NCI-H526 (cell line): ENCODE measurements at regions not wholly inside any gene's neighbourhood (a gene's known extent, or its start where the extent isn't known, plus 50 kb on each side); places are given as distances from the start of the nearest gene placed in this dataset.

Source experiments
- DNase-seq, 2 experiments: peaks; one replicate each; lab custom pipeline; 2025; lab: John Stamatoyannopoulos, UW

DNA sequence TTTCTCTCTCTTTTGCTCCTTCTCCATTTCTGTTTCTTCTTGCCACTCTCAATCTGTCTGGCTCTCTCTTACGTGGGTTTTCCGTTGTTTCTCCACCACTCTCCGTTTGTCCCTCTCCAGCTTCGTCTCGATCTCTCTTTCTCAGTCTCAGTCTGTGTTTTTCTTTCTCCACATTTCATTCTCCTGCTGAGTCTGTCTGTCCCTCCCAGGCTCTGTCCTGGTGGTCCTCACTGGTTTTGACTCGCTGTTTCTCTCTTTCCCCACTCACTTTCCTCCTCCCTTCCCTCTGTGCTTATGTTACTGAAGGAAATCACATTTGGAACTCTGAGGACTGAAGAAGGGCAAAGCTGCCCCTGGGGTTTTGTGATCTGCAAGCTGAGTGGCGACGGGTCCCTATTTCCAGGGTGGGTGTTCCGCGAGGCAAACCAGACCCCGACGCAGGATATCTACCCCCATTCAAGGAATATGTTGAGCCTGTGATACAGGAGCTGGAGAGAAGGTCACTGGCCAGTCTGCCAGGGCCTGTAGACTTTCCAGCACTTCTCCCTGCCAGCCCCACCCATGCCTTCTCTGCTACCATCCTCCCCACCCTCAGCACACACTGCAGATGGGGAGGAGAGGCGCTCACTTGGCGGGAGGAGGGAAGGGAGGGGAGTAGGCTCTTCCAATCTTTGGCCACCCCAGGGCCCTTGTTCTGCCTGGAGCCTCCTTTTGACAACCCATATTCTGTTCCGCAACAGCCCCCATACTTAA, 102.7 kb upstream of the MAP1LC3B2 start:
- DNase-seq, result no peak

DNA sequence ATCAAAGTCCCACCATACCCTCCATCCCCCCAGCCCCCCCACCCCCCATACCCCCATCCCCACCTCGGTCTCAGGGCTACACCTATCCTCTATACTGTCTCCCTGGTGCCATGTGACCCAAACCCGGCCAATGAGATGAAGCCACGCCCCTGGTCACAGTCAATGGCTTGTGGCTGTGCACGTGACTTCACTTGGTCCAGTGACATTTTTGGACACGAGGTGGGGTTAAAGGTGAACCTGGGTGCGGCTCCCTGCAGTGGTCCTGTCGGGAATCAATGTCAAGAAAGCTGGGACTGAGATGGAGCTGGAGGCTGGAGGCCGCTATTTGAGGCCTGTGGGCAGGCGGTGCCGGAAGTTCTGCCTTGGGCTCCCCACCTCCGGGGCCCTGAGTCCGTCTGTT, 100.7 kb upstream of the MAP1LC3B2 start:
- no peak for DNase-seq

DNA sequence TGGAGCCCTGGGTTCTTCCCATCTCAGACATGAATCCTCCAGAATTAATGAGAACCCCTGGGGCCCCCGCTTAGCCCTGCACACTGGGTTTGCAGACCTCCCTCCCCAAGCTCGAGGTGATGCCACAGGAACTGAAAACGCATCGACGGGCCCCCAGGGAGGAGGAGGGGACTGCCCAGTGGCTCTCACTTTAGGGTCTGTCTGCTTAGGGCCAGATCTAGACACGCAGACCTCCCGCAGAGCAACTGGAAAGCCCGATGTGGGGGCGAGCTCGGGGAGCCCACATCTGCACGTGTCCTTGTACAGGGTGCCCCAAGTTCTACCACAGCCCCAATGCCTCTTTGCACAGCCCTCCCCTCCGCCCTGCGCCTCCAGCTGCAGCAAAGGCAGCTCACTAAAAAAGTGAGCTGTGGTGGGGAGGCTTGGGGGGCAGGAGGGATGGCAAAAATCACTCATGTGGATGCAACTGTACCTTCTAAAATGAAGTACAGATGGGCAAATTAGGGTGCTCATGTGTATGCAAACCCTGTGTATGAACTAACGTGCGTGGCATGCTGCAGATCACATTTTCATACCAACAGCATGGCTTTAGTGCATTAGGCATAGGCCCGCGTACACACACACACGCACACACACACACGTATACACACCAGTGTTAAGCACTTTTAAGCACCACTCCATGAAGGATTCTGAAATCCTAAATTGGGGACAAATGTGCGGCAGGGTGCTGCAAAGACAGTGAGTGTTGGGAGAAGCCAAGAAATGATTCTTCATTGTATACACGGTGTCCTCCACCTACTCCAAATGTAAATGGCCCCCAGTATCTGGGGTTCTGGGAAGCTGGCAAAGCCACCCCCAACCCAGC, 99.9 kb upstream of the MAP1LC3B2 start:
- peak in 1 of 2 experiments; percentile 30 for DNase-seq

DNA sequence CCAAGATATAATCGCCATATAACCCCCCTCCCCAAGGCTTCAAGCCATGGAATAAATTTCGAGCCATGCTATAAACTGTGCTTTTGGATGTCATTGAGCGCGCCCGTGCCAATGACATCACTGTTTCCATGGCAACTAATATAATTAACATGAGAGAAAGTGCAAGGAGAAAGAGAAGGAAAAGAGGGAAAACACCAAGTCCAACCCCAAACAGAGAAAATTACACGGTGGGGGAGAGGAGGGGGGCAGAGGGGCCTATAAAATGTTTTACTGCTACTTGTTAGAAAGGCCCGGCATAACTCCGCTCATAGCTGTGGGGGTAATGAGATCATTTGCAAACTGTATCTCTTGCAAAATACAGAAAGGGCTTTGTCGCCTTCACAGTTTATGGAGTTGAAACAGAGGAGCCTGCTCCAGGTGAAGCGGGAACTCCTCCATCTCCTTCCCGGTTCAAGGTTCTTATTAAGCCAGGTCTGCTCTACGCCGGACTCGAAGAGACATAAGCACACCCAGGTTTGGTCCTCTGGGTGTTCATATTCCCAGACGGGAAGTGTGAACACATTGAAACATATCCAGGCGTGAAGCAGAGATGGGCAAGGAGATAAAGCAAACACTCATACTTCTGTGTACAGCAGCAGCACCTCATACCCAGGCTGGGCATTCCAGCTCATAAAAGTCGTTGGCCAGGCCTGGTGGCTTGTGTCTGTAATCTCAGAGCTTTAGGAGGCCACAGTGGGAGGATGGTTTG, 99.1 kb upstream of the MAP1LC3B2 start:
- peak; percentile 56 to 74 for DNase-seq

DNA sequence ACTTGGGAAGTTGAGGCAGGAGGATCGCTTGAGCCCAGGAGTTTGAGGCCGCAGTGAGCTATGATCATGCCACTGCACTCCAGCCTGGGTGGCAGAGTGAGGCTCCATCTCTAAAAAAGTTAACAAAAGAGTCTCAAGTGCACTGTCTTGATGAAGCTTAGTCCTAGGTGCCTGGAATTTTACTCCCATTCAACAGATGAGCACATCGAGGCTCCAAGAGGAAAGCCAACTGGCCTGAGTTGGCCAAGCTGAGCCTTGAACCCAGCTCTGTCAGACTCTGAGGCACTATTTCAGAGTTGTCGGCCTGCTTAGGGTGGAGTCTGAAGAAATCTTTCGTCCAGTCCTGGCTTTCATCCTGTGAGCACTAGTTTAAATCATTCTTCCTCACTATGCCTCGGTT, 98.1 kb upstream of the MAP1LC3B2 start:
- DNase-seq, result no peak

DNA sequence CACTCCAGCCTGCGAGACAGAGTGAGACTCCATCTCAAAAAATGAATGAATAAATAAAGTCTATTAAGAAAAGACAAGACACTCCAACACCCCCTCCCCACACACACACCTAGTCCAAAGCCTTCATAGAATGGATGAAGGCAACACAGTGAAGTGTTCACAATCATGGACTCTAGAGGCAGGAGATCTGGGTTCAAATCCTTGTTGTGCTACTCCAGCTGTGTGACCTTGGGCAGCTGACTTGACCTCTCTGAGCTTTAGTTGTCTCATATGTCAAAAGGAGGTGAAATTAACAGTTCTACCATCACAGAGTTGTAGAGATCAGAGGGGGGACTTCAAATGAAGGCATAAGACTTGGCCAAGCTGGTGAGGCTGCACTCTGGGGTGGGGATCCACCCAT, 95.8 kb upstream of the MAP1LC3B2 start:
- DNase-seq, result no peak

DNA sequence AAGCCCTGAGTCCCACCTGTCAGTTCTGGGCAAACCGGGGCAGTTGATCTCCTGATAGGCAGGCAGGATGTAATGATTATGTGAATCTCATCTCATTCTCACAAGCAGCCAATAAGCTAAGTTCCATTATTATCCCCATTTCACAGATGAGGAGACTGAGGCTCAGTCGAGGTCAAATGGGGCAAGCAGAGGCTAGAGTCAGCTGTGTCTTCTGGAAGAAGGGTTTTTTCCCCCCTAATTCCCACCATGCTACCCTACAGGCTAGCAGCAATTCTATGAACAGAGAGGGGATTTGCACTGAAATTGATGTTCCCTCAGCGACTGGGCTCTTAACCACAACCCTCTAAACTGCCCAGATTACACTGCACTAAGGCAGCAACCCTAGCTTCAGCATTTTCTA, 93.8 kb upstream of the MAP1LC3B2 start:
- no peak for DNase-seq

DNA sequence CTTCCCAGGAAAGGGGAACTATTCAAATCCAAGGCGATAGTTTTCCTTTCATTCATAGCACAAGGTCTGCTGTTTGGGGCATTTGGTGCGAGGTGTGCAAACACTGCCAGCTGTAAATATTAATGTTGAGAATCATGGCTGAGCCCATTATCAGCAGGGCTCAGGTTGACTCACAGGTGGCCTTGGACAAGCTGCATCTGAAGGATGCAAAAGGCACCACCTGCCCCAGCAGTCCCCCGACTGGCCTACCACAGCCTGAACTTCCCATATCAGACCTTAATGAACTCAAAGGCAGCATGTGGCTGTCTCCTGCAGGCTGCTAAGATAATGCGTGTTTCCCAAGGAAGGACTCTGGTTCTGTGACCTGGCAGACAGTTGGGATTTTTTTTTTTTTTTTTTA, 93.3 kb upstream of the MAP1LC3B2 start:
- DNase-seq, result peak; percentile 4 to 24

DNA sequence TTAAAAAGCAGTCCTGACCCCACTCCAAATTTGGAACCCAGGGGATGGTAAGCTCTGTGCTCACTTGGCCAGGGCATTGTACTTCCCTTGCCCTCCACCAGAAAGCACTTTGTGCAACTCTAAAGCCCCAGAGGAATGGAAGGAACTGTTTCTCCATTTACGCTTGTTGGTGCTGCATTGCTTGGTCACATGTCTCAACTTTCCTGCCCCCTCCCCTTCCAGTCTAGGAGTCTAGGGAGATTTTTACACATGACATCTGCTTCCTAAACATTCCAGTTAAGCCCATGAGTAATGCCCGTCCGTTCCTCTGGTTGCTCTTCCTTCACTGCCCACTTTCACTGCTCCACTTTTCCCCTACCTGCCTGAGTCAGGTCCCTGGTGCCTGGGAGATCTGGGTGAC, 92.6 kb upstream of the MAP1LC3B2 start:
- DNase-seq, result no peak

DNA sequence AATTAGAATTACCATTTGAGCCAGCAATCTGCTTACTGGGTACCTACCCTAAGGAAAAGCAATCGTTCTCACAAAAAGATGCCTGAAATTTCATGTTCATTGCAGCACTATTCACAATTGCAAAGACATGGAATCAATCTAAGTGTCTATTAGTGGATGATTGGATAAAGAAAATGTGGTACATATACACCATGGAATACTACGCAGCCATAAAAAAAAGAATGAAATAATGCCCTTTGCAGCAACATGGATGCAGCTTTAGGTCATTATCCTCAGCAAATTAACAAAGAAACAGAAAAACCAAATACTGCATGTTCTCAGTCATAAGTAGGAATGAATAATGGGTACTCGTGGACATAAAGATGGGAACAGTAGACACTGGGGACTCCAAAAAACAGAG, 89.8 kb upstream of the MAP1LC3B2 start:
- DNase-seq, result no peak

DNA sequence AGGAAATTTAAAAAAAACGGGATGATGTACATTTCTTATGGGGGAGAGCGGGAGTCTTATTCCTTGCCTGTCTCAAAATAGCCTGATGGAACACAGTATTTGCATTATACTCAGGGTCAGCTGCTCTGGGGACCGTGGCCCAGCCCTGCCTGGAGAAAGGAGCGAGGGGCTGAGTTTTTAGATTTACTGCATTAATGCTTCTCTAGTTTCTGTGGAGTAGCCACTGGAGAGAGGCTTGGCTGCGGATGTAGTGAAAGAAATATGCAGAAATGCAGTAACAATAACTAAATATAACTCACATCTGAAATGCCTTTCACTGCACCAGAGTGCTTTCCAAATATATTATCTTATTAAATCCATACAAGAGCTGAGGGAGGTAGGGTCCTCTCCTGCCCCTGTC, 87.6 kb upstream of the MAP1LC3B2 start:
- DNase-seq, result no peak

DNA sequence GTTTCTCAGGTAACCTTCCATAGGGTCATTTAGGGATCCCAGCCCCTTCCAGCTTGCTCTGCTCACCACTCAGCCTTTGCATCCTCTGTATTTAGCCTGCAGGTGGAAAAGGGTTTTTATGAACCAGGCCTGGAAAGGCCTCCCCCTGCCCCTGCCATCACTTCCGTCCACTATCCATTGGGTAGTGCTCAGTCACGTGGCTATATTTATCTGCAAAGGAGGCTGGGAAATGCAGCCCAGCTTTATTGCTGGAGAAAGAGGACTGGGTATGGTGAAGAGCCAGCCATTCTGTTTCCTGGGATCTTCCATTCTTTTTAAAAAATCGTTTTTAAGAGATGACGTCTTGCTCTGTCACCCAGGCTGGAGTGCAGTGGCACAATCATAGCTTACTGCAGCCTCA, 87.0 kb upstream of the MAP1LC3B2 start:
- DNase-seq, result no peak

DNA sequence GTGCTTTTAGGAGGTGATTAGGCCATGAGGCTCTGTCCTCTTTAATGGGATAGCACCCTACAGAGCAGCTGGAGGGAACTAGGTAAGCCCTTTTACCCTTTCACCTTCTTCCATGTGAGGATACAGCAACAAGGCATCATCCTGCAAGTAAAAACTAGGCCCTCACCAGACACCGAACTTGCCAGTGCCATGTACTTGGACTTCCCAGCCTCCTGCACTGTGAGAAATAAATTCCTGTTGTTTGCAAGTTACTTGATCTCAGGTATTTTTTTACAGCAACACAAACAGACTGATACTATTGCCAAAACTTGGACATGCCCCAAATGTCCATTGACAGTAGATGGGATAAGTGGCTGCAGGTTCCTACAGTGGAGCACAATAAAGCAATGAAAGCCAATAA, 85.8 kb upstream of the MAP1LC3B2 start:
- no peak for DNase-seq

DNA sequence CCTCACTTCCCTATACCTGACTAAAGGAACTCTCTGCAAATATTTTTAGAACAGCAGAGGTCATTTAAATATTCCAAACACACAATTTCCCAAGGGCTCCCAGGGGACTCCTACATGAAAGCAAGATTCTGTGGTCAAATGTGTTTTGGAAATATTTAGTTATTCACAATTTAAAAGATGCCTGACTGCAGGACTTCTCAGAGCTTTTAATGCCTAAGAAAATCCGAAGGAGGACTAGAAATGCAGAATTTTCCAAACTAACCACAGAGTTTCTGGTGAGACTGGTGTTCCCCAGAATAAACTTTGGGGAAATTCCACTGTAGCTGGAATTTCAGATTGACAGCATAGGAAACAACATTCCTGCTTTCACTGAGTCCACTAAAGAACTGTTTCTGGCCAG, 84.8 kb upstream of the MAP1LC3B2 start:
- DNase-seq, result peak; percentile 6 to 66

DNA sequence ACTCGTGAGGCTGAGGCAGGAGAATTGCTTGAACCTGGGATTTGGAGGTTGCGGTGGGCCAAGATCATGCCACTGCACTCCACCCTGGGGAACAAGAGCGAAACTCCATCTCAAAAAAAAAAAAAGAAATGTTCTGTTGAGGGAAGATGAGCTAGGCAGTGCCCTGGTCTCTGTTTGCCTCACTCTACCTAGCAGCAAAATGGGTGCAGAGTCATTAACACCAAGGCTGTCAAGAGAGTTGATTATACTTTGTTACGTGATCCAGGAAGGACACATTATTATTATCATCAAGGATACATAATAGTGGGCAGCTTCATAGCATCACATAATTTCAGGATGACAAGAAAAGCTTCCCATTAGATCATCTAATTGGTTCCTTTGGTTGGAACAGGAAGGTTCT, 84.3 kb upstream of the MAP1LC3B2 start:
- DNase-seq, result no peak

DNA sequence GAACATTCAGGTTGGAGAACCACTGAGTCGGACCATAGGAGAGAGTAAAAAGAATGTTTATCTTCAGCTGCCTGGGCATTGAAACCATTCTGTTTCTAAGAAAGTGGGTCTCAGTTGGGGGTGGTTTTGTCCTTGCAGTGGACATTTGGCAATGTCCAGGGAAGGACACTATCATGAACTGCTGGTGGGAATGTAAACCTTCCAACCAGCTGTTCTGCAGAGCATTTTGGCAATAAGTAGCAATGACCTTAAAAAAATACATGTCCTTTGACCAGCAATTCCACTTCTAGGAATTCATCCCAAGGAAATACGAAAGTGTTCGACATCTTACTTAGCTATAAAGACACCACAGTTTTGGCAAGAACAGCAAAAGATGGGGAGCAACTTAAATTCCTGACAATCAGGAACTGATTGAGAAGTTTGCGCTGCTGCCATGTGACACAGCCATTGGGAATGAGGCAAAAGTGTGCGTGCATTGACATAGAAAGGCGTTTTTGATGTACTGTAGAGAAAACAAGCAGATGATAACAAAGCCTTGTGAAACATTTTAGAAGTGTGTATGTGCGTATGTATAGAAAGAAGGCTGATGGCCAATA, 82.9 kb upstream of the MAP1LC3B2 start:
- no peak for DNase-seq

DNA sequence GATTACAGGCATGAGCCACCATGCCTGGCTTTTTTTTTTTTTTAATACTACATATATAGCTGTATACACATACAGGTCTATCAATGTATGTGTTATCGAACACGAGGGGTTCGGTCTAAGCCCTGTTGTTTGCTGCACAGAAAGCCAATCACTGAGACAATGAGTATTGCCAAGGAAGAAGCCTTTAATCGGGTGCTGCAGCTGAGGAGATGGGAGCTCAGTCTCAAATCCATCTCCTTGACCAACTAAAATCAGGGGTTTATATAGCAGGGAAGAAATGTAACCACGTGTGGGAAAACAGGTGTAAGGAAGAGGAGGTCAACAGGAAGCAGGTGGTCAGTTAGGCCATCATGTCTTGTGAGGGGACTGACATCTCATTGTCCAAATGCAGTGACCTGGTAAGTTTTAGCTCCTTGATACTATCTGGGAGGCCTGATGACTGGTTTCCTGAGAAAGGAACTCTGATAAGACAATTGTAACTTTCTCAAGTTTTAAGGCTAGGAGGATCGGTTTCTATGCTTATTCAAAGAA, 80.9 kb upstream of the MAP1LC3B2 start:
- no peak for DNase-seq

DNA sequence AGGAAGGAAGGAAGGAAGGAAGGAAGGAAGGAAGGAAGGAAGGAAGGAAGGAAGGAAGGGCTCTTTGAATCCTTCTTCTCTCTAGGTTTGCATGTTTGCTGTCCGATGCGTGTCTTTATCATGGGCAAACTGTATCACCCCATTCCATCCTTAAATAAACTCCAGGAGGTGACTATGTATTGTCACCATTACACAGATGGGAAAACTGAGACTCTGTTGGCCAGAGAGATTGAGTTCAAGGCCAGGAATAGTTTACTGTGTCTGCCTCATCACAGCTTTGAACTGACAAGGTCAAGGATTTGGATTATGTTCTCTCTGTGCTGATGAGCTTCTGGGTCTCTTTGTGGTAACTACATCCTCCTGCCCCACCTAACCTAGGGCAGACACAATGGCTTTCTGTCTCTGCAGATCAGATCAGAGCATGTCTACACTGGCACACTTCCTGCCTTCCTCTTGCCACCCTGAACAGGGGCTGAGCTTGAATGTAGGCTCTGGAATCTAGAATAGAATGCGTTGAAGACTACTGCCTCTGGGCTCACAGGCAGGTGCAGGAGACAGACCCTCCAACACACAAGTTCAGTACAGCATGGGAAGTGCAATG, 78.9 kb upstream of the MAP1LC3B2 start:
- no peak for DNase-seq

DNA sequence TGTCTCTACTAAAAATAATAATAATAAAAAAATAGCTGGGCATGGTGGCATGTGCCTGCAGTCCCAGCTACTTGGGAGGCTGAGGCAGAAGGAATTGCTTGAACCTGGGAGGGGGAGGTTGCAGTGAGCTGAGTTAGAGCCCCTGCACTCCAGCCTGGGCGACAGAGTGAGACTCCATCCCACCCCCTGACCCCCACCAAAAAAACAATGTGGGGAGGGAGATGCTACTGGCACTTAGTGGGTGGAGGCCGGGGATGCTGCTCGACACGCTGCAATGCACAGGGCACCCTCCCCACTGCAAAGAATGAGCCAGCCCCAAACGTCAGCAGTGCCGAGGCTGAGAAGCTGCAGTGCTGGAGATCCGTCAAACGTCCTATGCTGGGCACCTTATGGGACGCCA, 77.5 kb upstream of the MAP1LC3B2 start:
- DNase-seq, result no peak

DNA sequence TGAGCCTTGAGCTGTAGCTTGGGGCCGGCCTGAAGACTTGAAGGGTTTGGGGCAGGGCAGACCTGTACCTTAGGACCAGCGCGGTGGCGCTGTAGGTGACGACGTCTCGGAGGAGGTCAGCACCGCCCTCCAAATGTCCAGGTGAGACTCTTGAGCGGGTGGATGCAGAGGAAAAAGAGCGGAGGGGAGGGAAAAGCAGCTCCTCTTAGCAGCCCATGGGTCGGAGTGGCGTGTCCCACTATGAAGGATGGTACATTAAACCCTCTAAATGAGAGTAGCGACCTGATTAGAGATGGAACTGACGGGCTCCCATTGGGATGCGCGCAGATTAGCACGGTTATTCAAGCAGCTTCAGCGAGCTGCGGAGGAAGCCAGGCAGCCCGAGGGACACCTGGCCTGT, 77.0 kb upstream of the MAP1LC3B2 start:
- no peak for DNase-seq

DNA sequence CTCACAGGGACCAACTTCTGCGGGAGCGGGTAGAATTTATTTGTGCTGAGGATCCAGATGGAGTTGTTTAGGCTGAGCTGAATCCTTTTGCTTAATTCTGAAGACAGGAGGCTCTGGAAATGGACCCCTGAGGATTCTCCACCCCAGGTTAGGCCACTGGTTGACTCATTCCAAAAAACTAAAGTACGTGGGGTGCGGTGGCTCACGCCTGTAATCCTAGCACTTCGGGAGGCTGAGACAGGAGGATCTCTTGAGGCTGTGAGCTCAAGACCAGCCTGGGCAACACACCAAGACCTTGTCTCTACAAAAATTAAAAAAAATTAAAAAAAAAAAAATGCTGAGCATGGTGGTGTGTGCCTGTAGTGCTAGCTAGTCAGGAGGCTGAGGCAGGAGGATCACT, 76.3 kb upstream of the MAP1LC3B2 start:
- DNase-seq, result no peak
